PC-9 (cell line): ENCODE measurements at regions not wholly inside any gene's neighbourhood (a gene's known extent, or its start where the extent isn't known, plus 50 kb on each side); places are given as distances from the start of the nearest gene placed in this dataset.

ENCODE experiments used
- EZH2 ChIP-seq: fragments of 200-600 bp; sonication (generic); IDR thresholded peaks from 2 replicates; pipeline ENCODE4 v1.8.0; 2017; ENCODE audit warnings: antibody characterized with exemption, low read depth
- TF ChIP-seq, protein P1 (sequence below): fragments of 200-600 bp; sonication (generic); conservative IDR thresholded peaks from 2 replicates; pipeline ENCODE4 v1.6.1; 2017; ENCODE audit warnings: mixed run types, antibody characterized with exemption, mild to moderate bottlenecking, moderate library complexity

DNA sequence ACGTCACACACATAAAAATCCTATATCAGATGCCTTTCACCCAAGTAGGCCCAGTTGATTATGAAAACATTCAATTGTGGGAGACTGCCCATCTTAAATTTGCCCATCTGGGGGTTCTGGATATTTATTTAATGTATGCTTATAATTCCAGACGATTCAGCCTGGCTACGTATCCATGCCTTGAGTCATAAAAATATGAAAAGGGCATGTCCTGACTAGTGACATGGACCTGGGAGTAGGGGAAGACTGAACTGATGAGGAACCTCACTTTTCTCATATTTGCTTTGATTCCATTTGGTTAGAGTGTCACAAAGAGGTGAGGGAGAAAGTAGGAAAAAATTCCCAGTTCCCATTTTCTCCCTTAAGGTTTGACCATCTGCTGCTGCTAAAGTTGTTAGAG lies 122.5 kb upstream of the GNAO1 start:
- TF ChIP-seq, protein P1, sequence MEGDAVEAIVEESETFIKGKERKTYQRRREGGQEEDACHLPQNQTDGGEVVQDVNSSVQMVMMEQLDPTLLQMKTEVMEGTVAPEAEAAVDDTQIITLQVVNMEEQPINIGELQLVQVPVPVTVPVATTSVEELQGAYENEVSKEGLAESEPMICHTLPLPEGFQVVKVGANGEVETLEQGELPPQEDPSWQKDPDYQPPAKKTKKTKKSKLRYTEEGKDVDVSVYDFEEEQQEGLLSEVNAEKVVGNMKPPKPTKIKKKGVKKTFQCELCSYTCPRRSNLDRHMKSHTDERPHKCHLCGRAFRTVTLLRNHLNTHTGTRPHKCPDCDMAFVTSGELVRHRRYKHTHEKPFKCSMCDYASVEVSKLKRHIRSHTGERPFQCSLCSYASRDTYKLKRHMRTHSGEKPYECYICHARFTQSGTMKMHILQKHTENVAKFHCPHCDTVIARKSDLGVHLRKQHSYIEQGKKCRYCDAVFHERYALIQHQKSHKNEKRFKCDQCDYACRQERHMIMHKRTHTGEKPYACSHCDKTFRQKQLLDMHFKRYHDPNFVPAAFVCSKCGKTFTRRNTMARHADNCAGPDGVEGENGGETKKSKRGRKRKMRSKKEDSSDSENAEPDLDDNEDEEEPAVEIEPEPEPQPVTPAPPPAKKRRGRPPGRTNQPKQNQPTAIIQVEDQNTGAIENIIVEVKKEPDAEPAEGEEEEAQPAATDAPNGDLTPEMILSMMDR, result no peak
- TF ChIP-seq EZH2, result no peak
